ENCODE measurements at regions not wholly inside any gene's neighbourhood (a gene's known extent, or its start where the extent isn't known, plus 50 kb on each side); places are given as distances from the start of the nearest gene placed in this dataset.

DNA sequence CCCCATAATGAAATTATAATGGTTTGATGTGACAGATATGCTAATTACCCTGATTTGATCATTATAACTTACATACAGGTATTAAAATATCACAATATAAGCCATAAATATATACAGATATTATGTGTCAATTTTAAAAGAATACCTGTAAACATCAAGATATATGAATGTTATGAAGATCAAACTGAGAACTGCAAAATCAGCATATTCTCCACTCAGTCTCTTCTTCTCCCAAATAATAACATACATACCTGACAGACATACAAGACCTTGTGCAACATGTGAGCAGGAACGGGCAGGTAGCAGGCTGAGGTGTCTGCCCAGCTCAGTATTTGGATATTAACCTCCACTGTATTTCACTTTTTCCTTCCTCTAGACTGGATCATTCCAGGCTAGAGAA is 547.2 kb downstream of the UQCRFS1 start:
- H3K4me3 Mint-ChIP-seq (ENCODE audit: low read depth, unreplicated experiment), result no peak overlapping the region
- BruUV-seq (replicated peaks), result no TSS peak
- intact Hi-C loops (cut with micrococcal nuclease; ENCODE audit: unreplicated experiment), result no loop called here
- CTCF ChIA-PET, result no interaction called here
- H3K27me3 Mint-ChIP-seq (ENCODE audit: unreplicated experiment), result no peaks in the 10 kb centered on the region
- no peak overlapping the region for H3K27ac Mint-ChIP-seq (ENCODE audit: unreplicated experiment)
- H3K4me1 Mint-ChIP-seq (ENCODE audit: low read depth, unreplicated experiment), result no peaks in the 10 kb centered on the region
- no peaks in the 10 kb centered on the region for H3K36me3 Mint-ChIP-seq (ENCODE audit: insufficient read depth, unreplicated experiment)
- peaks cover 12% of the 10 kb centered on the region for H3K9me3 Mint-ChIP-seq (ENCODE audit: low read depth, unreplicated experiment)
- no peak for TF ChIP-seq CTCF (IDR thresholded peaks at IDR 0.05; ENCODE audit: unreplicated experiment)
- DNase-seq, result no peak

DNA sequence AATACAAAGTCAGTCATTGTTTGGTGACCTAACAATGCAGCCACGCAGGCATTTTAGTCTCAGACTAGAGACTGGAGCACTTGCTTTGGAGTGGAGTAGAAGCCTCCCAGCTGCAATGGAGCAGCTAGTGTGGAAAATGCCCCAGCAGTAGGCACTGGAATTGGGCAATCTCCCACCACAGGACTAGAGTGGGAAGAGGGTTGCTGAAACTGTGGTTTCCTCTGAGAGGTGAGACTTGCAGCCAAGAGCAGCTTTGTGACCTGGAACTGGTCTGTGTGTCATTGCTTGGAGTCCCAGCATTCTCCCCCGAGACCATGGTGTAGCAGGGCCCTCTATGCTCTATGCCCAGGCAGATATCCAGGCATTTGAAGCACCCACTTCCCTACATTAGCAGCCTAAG is 556.3 kb downstream of the UQCRFS1 start:
- no peak for TF ChIP-seq CTCF (IDR thresholded peaks at IDR 0.05; ENCODE audit: unreplicated experiment)
- CTCF ChIA-PET, result no interaction called here
- peaks cover 34% of the 10 kb centered on the region for H3K27me3 Mint-ChIP-seq (ENCODE audit: unreplicated experiment)
- no peak overlapping the region for H3K27ac Mint-ChIP-seq (ENCODE audit: unreplicated experiment)
- H3K9me3 Mint-ChIP-seq (ENCODE audit: low read depth, unreplicated experiment), result peaks cover 6% of the 10 kb centered on the region
- no peaks in the 10 kb centered on the region for H3K36me3 Mint-ChIP-seq (ENCODE audit: insufficient read depth, unreplicated experiment)
- no peaks in the 10 kb centered on the region for H3K4me1 Mint-ChIP-seq (ENCODE audit: low read depth, unreplicated experiment)
- BruUV-seq (replicated peaks), result no TSS peak
- DNase-seq, result no peak
- intact Hi-C loops (cut with micrococcal nuclease; ENCODE audit: unreplicated experiment), result no loop called here
- no peak overlapping the region for H3K4me3 Mint-ChIP-seq (ENCODE audit: low read depth, unreplicated experiment)

GRCh38 chr19:28655054-28655453 is 557.9 kb downstream of the UQCRFS1 start:
- peaks cover 42% of the 10 kb centered on the region for H3K27me3 Mint-ChIP-seq (ENCODE audit: unreplicated experiment)
- H3K4me1 Mint-ChIP-seq (ENCODE audit: low read depth, unreplicated experiment), result no peaks in the 10 kb centered on the region
- DNase-seq, result no peak
- no peak overlapping the region for H3K4me3 Mint-ChIP-seq (ENCODE audit: low read depth, unreplicated experiment)
- BruUV-seq (replicated peaks), result no TSS peak
- H3K36me3 Mint-ChIP-seq (ENCODE audit: insufficient read depth, unreplicated experiment), result no peaks in the 10 kb centered on the region
- CTCF ChIA-PET, result no interaction called here
- intact Hi-C loops (cut with micrococcal nuclease; ENCODE audit: unreplicated experiment), result no loop called here
- H3K27ac Mint-ChIP-seq (ENCODE audit: unreplicated experiment), result no peak overlapping the region
- H3K9me3 Mint-ChIP-seq (ENCODE audit: low read depth, unreplicated experiment), result peaks cover 6% of the 10 kb centered on the region
- no peak for TF ChIP-seq CTCF (IDR thresholded peaks at IDR 0.05; ENCODE audit: unreplicated experiment)

DNA sequence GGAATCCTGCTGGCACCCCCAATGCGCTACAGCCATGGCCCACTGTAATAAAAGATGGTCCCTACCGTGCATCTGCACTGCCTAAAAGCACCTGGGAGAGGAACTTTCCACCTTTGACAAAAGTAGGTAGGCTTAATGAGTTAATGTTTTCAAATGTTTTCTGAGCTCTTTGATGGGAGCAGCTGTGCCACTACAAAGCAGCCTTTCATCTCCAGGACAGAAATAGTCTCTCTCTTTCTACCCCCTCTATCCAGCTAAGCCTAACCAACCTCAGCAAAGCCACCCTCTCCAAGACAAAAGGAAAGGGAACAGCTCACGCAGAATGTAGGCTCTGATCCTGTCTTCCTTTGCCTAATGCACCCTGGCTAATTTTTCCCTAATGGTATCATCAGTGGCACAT is 560.2 kb downstream of the UQCRFS1 start:
- H3K9me3 Mint-ChIP-seq (ENCODE audit: low read depth, unreplicated experiment), result peaks cover 6% of the 10 kb centered on the region
- intact Hi-C loops (cut with micrococcal nuclease; ENCODE audit: unreplicated experiment), result no loop called here
- TF ChIP-seq CTCF (IDR thresholded peaks at IDR 0.05; ENCODE audit: unreplicated experiment), result no peak
- H3K27ac Mint-ChIP-seq (ENCODE audit: unreplicated experiment), result no peak overlapping the region
- CTCF ChIA-PET, result no interaction called here
- no peak overlapping the region for H3K4me3 Mint-ChIP-seq (ENCODE audit: low read depth, unreplicated experiment)
- no peak for DNase-seq
- H3K36me3 Mint-ChIP-seq (ENCODE audit: insufficient read depth, unreplicated experiment), result no peaks in the 10 kb centered on the region
- no peaks in the 10 kb centered on the region for H3K4me1 Mint-ChIP-seq (ENCODE audit: low read depth, unreplicated experiment)
- H3K27me3 Mint-ChIP-seq (ENCODE audit: unreplicated experiment), result peaks cover 43% of the 10 kb centered on the region
- BruUV-seq (replicated peaks), result no TSS peak

GRCh38 chr19:28646629-28647028 is 566.3 kb downstream of the UQCRFS1 start:
- H3K27ac Mint-ChIP-seq (ENCODE audit: unreplicated experiment), result no peak overlapping the region
- H3K9me3 Mint-ChIP-seq (ENCODE audit: low read depth, unreplicated experiment), result no peaks in the 10 kb centered on the region
- BruUV-seq (replicated peaks), result no TSS peak
- H3K27me3 Mint-ChIP-seq (ENCODE audit: unreplicated experiment), result peaks cover 14% of the 10 kb centered on the region
- H3K4me3 Mint-ChIP-seq (ENCODE audit: low read depth, unreplicated experiment), result no peak overlapping the region
- TF ChIP-seq CTCF (IDR thresholded peaks at IDR 0.05; ENCODE audit: unreplicated experiment), result no peak
- intact Hi-C loops (cut with micrococcal nuclease; ENCODE audit: unreplicated experiment), result no loop called here
- H3K4me1 Mint-ChIP-seq (ENCODE audit: low read depth, unreplicated experiment), result no peaks in the 10 kb centered on the region
- CTCF ChIA-PET, result interaction anchor here (1.1 kb wide), 1 partner anchor 12 kb away, joined by 4 read pairs; no protein-coding TSS in a partner anchor
- no peaks in the 10 kb centered on the region for H3K36me3 Mint-ChIP-seq (ENCODE audit: insufficient read depth, unreplicated experiment)
- DNase-seq, result no peak

Measured in Calu3 (cell line).